ENCODE measurements at regions not wholly inside any gene's neighbourhood (a gene's known extent, or its start where the extent isn't known, plus 50 kb on each side); places are given as distances from the start of the nearest gene placed in this dataset.

DNA sequence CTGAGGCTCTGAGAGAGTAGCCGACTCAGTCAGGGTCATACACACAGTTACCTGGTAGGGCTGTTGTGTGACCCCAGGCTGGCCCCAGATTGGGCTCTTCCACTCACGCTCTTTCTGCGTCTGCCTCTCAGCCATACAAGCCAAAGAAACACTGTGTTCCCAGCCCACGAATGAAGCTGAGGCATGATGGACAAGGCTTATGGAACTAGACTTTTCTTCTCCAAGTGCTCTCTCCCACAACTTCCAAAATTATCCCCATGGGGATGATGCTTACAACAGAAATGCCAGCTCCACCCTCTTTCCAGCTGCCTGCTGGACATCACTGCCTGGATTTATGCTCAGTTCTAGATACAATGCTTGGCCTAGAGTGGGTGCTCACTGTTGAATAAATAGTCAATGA lies 102.8 kb upstream of the JUN start:
- Histone ChIP-seq H3K9me3 (ENCODE audit: insufficient read depth, low read length) (no peaks in the 10 kb centered on the region; the same call in 1 of the 2 replicates), H3K9ac (ENCODE audit: insufficient read length, low read depth) (no peak overlapping the region), H3K27me3 (ENCODE audit: insufficient read depth, insufficient read length) (no peaks in the 10 kb centered on the region), H3K4me1 (ENCODE audit: insufficient read depth, insufficient read length) (peaks cover 3% of the 10 kb centered on the region), H3K4me3 (ENCODE audit: insufficient read length, low read depth) (no peak overlapping the region), H3K36me3 (ENCODE audit: insufficient read depth, insufficient read length, low read length) (no peaks in the 10 kb centered on the region)
- no peak for TF ChIP-seq YY1 (IDR thresholded peaks at IDR 0.05; ENCODE audit: insufficient read depth, insufficient read length)
- no peak for TF ChIP-seq ZNF274 (IDR thresholded peaks at IDR 0.05; ENCODE audit: low read depth, low read length)
- TF ChIP-seq SUZ12 (IDR thresholded peaks at IDR 0.05; ENCODE audit: extremely low read depth, insufficient read depth, insufficient read length), result no peak
- DNase-seq (ENCODE audit: low read depth, low spot score), result no peak

- H3K36me3 ChIP-seq (ENCODE audit: insufficient read depth, insufficient read length, low read length), result no peaks in the 10 kb centered on the region
- no peaks in the 10 kb centered on the region; the same call in 1 of the 2 replicates for H3K9me3 ChIP-seq (ENCODE audit: insufficient read depth, low read length)
- H3K4me3 ChIP-seq (ENCODE audit: insufficient read length, low read depth), result no peak overlapping the region
- no peak for DNase-seq (ENCODE audit: low read depth, low spot score)
- no peak for TF ChIP-seq SUZ12 (IDR thresholded peaks at IDR 0.05; ENCODE audit: extremely low read depth, insufficient read depth, insufficient read length)
- H3K27me3 ChIP-seq (ENCODE audit: insufficient read depth, insufficient read length), result no peaks in the 10 kb centered on the region
- H3K9ac ChIP-seq (ENCODE audit: insufficient read length, low read depth), result no peak overlapping the region
- H3K4me1 ChIP-seq (ENCODE audit: insufficient read depth, insufficient read length), result peaks cover 3% of the 10 kb centered on the region
Measured at GRCh38 chr1:58887059-58887458, 103.2 kb upstream of the JUN start.

DNA sequence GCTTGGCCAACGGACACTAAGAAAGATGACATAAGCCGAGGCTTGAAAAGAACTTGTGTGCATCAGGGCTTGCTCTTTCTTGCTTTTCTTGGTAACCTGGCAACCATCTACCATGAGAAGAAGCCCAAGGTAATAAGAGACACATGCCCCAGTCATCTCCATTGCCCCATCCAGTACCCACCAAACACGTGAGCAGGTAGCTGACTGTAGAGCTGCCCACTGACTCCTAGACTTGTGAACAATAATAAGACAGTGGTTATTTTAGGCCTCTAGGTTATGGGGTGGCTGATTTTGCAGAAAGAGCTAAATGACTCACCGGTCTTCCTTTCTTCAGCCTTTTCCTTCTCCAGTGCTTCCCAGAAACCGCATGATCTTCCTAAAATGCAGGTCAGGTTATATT lies 105.0 kb upstream of the JUN start:
- TF ChIP-seq YY1 (IDR thresholded peaks at IDR 0.05; ENCODE audit: insufficient read depth, insufficient read length), result no peak
- TF ChIP-seq SUZ12 (IDR thresholded peaks at IDR 0.05; ENCODE audit: extremely low read depth, insufficient read depth, insufficient read length), result no peak
- no peak for TF ChIP-seq ZNF274 (IDR thresholded peaks at IDR 0.05; ENCODE audit: low read depth, low read length)
- DNase-seq (ENCODE audit: low read depth, low spot score), result no peak
- no peak overlapping the region for H3K9ac ChIP-seq (ENCODE audit: insufficient read length, low read depth)
- H3K4me3 ChIP-seq (ENCODE audit: insufficient read length, low read depth), result no peak overlapping the region
- no peaks in the 10 kb centered on the region for H3K4me1 ChIP-seq (ENCODE audit: insufficient read depth, insufficient read length)
- no peaks in the 10 kb centered on the region for H3K27me3 ChIP-seq (ENCODE audit: insufficient read depth, insufficient read length)
- H3K36me3 ChIP-seq (ENCODE audit: insufficient read depth, insufficient read length, low read length), result no peaks in the 10 kb centered on the region
- H3K9me3 ChIP-seq (ENCODE audit: insufficient read depth, low read length), result no peaks in the 10 kb centered on the region; the same call in 1 of the 2 replicates

- TF ChIP-seq SUZ12 (IDR thresholded peaks at IDR 0.05; ENCODE audit: extremely low read depth, insufficient read depth, insufficient read length), result no peak
- TF ChIP-seq ZNF274 (IDR thresholded peaks at IDR 0.05; ENCODE audit: low read depth, low read length), result no peak
- TF ChIP-seq YY1 (IDR thresholded peaks at IDR 0.05; ENCODE audit: insufficient read depth, insufficient read length), result no peak
- no peak for DNase-seq (ENCODE audit: low read depth, low spot score)
- no peaks in the 10 kb centered on the region for H3K36me3 ChIP-seq (ENCODE audit: insufficient read depth, insufficient read length, low read length)
- H3K27me3 ChIP-seq (ENCODE audit: insufficient read depth, insufficient read length), result no peaks in the 10 kb centered on the region
- no peak overlapping the region for H3K9ac ChIP-seq (ENCODE audit: insufficient read length, low read depth)
- H3K4me3 ChIP-seq (ENCODE audit: insufficient read length, low read depth), result no peak overlapping the region
- H3K4me1 ChIP-seq (ENCODE audit: insufficient read depth, insufficient read length), result no peaks in the 10 kb centered on the region
- H3K9me3 ChIP-seq (ENCODE audit: insufficient read depth, low read length), result no peaks in the 10 kb centered on the region; the same call in 1 of the 2 replicates
Measured at GRCh38 chr1:58890113-58890512, 106.3 kb upstream of the JUN start.

DNA sequence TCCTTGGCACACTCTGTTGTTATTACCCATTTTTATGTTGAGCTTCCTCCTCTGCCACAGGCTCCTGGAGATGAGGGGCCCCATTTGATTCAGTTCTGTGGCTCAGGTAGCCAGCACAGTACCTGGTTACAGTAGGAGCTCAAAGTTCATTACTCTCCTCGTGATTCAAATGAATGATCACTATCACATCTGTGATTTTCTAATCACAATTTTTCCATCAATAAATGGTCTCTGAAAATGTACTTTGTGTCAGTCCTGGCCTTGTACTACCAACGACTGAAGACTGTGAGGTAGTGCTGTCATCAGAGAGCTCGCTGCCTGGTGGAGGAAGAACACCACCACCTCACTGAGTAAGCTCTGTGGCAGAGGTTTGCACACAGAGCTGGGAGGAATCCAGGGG lies 106.8 kb upstream of the JUN start:
- TF ChIP-seq YY1 (IDR thresholded peaks at IDR 0.05; ENCODE audit: insufficient read depth, insufficient read length) (no peak), ZNF274 (IDR thresholded peaks at IDR 0.05; ENCODE audit: low read depth, low read length) (no peak), SUZ12 (IDR thresholded peaks at IDR 0.05; ENCODE audit: extremely low read depth, insufficient read depth, insufficient read length) (no peak)
- DNase-seq (ENCODE audit: low read depth, low spot score), result no peak
- Histone ChIP-seq H3K4me1 (ENCODE audit: insufficient read depth, insufficient read length) (no peaks in the 10 kb centered on the region), H3K4me3 (ENCODE audit: insufficient read length, low read depth) (no peak overlapping the region), H3K9me3 (ENCODE audit: insufficient read depth, low read length) (no peaks in the 10 kb centered on the region; the same call in 1 of the 2 replicates), H3K9ac (ENCODE audit: insufficient read length, low read depth) (no peak overlapping the region), H3K36me3 (ENCODE audit: insufficient read depth, insufficient read length, low read length) (no peaks in the 10 kb centered on the region), H3K27me3 (ENCODE audit: insufficient read depth, insufficient read length) (no peaks in the 10 kb centered on the region)

DNA sequence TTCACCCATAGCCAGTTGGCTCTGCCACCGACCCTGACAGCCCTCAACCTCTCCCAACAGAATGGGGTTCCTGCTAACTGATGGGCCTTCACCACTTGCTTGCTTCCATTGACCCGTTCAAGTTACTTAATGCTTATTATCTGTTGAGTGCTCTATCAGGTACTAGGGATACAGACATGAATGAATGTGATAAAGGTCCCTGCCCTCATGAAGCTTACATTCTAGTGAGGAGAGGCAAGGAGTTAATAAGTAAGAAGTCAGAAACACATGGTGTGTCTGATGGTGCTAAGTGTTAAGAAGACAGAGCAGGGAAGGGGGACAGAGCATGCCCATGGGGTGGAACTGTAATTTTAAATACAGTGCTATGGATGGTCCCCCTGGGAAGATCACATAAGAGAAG lies 107.5 kb upstream of the JUN start:
- peaks cover 4% of the 10 kb centered on the region for H3K4me1 ChIP-seq (ENCODE audit: insufficient read depth, insufficient read length)
- no peak for DNase-seq (ENCODE audit: low read depth, low spot score)
- H3K36me3 ChIP-seq (ENCODE audit: insufficient read depth, insufficient read length, low read length), result no peaks in the 10 kb centered on the region
- no peak overlapping the region for H3K4me3 ChIP-seq (ENCODE audit: insufficient read length, low read depth)
- H3K27me3 ChIP-seq (ENCODE audit: insufficient read depth, insufficient read length), result no peaks in the 10 kb centered on the region
- H3K9me3 ChIP-seq (ENCODE audit: insufficient read depth, low read length), result no peaks in the 10 kb centered on the region; the same call in 1 of the 2 replicates
- TF ChIP-seq ZNF274 (IDR thresholded peaks at IDR 0.05; ENCODE audit: low read depth, low read length) (no peak), YY1 (IDR thresholded peaks at IDR 0.05; ENCODE audit: insufficient read depth, insufficient read length) (no peak), SUZ12 (IDR thresholded peaks at IDR 0.05; ENCODE audit: extremely low read depth, insufficient read depth, insufficient read length) (no peak)
- no peak overlapping the region for H3K9ac ChIP-seq (ENCODE audit: insufficient read length, low read depth)

- no peak overlapping the region for H3K9ac ChIP-seq (ENCODE audit: insufficient read length, low read depth)
- no peaks in the 10 kb centered on the region for H3K36me3 ChIP-seq (ENCODE audit: insufficient read depth, insufficient read length, low read length)
- H3K4me3 ChIP-seq (ENCODE audit: insufficient read length, low read depth), result no peak overlapping the region
- DNase-seq (ENCODE audit: low read depth, low spot score), result no peak
- TF ChIP-seq SUZ12 (IDR thresholded peaks at IDR 0.05; ENCODE audit: extremely low read depth, insufficient read depth, insufficient read length) (no peak), ZNF274 (IDR thresholded peaks at IDR 0.05; ENCODE audit: low read depth, low read length) (no peak), YY1 (IDR thresholded peaks at IDR 0.05; ENCODE audit: insufficient read depth, insufficient read length) (no peak)
- H3K9me3 ChIP-seq (ENCODE audit: insufficient read depth, low read length), result no peaks in the 10 kb centered on the region; the same call in 1 of the 2 replicates
- H3K4me1 ChIP-seq (ENCODE audit: insufficient read depth, insufficient read length), result peaks cover 9% of the 10 kb centered on the region
- H3K27me3 ChIP-seq (ENCODE audit: insufficient read depth, insufficient read length), result no peaks in the 10 kb centered on the region
Measured at GRCh38 chr1:58893257-58893869, 109.5 kb upstream of the JUN start.
